Small intestine (tissue), 7 donors: ENCODE measurements at regions not wholly inside any gene's neighbourhood (a gene's known extent, or its start where the extent isn't known, plus 50 kb on each side); places are given as distances from the start of the nearest gene placed in this dataset.
A peak's percentile ranks its signal among the peaks of the same experiment; 100 is the strongest.

Source experiments
- DNase-seq, 2 donors: peaks; one replicate each; pipeline versions ENCODE4 v3.0.0 to v3.0.0-alpha.2; 2013
- FAIRE-seq: peaks from 2 replicates; lab custom pipeline; 2012; peaks lifted over from hg19 to GRCh38; lab: Jason Lieb, UNC
- H3K27ac ChIP-seq, 3 donors: one replicate each; pipeline ENCODE4 v1.5.1; 2013; ENCODE audit warnings: low read length in 2 of 3, mild to moderate bottlenecking in 2 of 3, control low read depth in 1 of 3, inconsistent platforms in 1 of 3, low read depth in 1 of 3, moderate library complexity in 1 of 3
- H3K27me3 ChIP-seq, 3 donors: one replicate each; pipeline ENCODE4 v1.6.1; 2013; ENCODE audit warnings: low read length in 3 of 3, inconsistent platforms in 1 of 3; ENCODE audit not compliant: control insufficient read depth in 3 of 3, insufficient read depth in 3 of 3
- H3K36me3 ChIP-seq, 3 donors: one replicate each; pipeline ENCODE4 v1.6.1; 2013; ENCODE audit warnings: low read length in 3 of 3, inconsistent platforms in 1 of 3, low read depth in 1 of 3, mild to moderate bottlenecking in 1 of 3, moderate library complexity in 1 of 3; ENCODE audit not compliant: control insufficient read depth in 3 of 3, insufficient read depth in 2 of 3
- H3K4me1 ChIP-seq, 3 donors: one replicate each; pipeline ENCODE4 v1.6.1; 2013; ENCODE audit warnings: low read length in 2 of 3, inconsistent platforms in 1 of 3, low read depth in 1 of 3, mild to moderate bottlenecking in 1 of 3, moderate library complexity in 1 of 3; ENCODE audit not compliant: control insufficient read depth in 3 of 3, insufficient read depth in 2 of 3
- H3K4me3 ChIP-seq, 3 donors: one replicate each; pipeline ENCODE4 v1.5.1; 2013; ENCODE audit warnings: low read length in 3 of 3, control low read depth in 1 of 3, inconsistent platforms in 1 of 3, low read depth in 1 of 3, mild to moderate bottlenecking in 1 of 3, moderate library complexity in 1 of 3
- H3K9me3 ChIP-seq, 2 donors: one replicate each; pipeline ENCODE4 v1.6.1; 2013; ENCODE audit warnings: low read depth in 1 of 2, low read length in 1 of 2; ENCODE audit not compliant: control insufficient read depth in 2 of 2, insufficient read depth in 1 of 2
- whole genome bisulfite sequencing, 3 donors: extraction: QIAGEN DNeasy Blood & Tissue Kit; methylation state at CpG; one replicate each; pipeline ENCODE4 v1.1.7; 2013; 5-methylcytosine and 5-hydroxymethylcytosine counted together
- donor health status: healthy with polysubstance abuse.
- donor health status: control.
- donor health status: control.
- donor health status: Bipolar disorder and iron deficiency.
- donor health status: healthy.

DNA sequence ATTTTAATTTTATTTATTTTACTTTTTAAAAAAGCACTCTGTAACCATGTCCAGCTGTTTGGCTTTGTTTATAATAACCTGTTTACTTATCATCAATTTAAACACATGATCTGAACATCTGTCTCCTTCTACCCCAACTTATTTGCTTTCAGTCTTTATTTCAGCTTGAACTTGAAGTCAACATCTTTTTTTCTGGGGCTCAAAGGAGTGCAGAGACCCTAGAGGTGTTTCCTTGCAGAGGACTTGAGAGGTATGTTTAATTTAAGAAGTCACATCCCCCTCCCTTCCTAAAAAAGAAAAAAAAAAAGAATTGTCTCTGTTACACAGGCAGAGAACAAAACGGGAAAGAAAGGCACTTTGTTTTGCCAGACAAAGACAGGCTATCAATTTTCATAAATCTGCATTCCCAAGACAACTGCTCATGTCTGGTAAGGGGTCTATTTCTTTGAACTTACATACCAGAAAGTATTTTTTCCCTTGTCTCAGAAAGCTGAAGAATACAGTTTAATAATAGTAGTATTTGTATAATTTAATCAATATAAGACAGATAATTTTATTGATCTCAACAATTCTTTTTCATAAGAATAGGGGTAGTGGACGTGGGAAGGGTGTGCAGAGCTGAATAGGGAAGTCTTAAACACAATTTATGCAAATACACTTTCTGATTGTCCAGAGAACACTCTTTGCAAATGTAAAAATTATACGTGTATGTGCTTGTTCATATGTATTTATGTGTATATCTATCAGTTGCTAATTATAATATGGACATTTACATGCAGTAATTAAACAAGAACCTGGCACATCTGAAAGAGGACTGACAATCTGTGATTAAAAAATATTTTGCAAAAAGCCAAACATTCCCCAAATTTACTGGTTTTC, 109.7 kb upstream of the PDZRN3 start:
- WGBS, 3 donors = 57 to 66% (median 59%) methylated on average over 3 of the region's 3 CpGs
- H3K36me3 ChIP-seq = no peaks in the 10 kb centered on the region
- no peaks in the 10 kb centered on the region for H3K27me3 ChIP-seq
- no peaks in the 10 kb centered on the region for H3K4me1 ChIP-seq
- H3K9me3 ChIP-seq = no peaks in the 10 kb centered on the region
- H3K27ac ChIP-seq = no peak overlapping the region
- DNase-seq (no peak), FAIRE-seq (no peak)
- H3K4me3 ChIP-seq = no peak overlapping the region

DNA sequence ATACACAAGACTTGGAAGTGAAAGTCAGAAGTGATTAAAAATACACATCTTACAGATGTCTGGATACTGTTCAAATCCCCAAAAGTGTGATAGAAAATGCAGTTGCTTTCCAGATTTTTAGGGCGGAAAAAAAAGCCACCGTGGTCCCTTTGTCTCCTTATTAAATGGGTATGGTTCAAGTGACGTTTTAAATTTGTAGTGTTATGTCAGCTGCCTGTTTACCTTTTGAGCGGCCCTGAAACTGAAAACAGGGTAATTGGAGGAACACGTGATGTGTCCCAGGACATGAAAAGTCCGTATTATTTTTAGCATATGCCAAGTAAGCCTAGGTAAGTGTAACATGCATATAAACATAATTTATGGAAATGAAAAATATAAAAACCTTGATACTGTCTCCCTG, 109.0 kb upstream of the PDZRN3 start:
- Histone ChIP-seq H3K27ac (no peak overlapping the region), H3K27me3 (no peaks in the 10 kb centered on the region), H3K36me3 (no peaks in the 10 kb centered on the region), H3K4me3 (no peak overlapping the region), H3K9me3 (no peaks in the 10 kb centered on the region), H3K4me1 (no peaks in the 10 kb centered on the region)
- DNase-seq = no peak
- WGBS, 3 donors = 69 to 80% (median 69%) methylated on average over 6 of the region's 6 CpGs
- no peak for FAIRE-seq

DNA sequence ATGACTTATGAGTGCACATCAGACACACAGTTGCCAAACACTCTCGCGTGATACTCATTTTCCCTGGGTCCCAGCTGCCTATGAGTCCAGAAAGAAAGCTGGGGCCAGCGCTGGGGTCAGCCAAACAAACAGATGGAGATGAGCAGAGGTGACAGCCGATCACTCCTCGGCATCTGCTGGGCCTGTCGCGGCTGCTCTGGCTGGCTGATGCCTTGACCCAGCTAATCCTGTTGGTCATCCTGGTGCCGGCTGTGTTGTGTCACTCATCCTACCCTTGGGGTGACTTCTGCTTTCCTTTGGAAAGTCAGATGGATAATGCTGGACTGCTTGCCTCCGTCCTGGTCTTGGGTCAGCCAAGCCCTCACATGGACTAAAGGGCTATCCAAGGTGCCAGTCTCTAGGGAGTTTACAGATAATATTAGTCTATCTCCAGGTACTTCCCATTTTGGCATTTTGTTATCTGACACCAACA, 105.3 kb upstream of the PDZRN3 start:
- FAIRE-seq = no peak
- Histone ChIP-seq H3K36me3 (no peaks in the 10 kb centered on the region), H3K4me3 (no peak overlapping the region), H3K27me3 (no peaks in the 10 kb centered on the region), H3K27ac (no peak overlapping the region), H3K4me1 (no peaks in the 10 kb centered on the region), H3K9me3 (no peaks in the 10 kb centered on the region)
- DNase-seq = no peak
- WGBS, 3 donors = 62 to 90% (median 85%) methylated on average over 9 of the region's 9 CpGs

DNA sequence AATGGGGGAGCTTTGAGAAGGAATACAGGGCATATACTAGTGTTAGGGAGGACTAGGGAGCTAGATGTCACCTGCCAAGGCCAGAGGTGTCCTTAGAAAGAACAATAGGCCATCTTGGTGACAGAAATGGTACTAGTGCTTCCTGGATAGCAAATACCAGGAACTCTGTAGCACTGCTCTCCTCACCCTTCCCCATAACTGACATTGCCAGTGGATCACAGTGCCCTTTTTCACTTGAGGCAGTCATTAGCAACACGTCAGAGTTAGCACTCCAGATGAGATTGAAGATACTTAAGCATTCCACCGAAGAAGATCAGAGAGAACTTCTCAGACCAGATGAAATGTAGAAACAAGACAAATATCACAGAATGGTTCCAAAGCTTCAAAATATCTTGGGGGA, 103.1 kb upstream of the PDZRN3 start:
- no peaks in the 10 kb centered on the region for H3K36me3 ChIP-seq
- FAIRE-seq = no peak
- no peaks in the 10 kb centered on the region for H3K4me1 ChIP-seq
- no peaks in the 10 kb centered on the region for H3K9me3 ChIP-seq
- 53 to 75% (median 66%) methylated on average over 2 of the region's 2 CpGs for WGBS, 3 donors
- DNase-seq = no peak
- peak overlapping the region in 2 of 3 donors; percentile 32 to 85 for H3K27ac ChIP-seq
- H3K27me3 ChIP-seq = no peaks in the 10 kb centered on the region
- no peak overlapping the region for H3K4me3 ChIP-seq

DNA sequence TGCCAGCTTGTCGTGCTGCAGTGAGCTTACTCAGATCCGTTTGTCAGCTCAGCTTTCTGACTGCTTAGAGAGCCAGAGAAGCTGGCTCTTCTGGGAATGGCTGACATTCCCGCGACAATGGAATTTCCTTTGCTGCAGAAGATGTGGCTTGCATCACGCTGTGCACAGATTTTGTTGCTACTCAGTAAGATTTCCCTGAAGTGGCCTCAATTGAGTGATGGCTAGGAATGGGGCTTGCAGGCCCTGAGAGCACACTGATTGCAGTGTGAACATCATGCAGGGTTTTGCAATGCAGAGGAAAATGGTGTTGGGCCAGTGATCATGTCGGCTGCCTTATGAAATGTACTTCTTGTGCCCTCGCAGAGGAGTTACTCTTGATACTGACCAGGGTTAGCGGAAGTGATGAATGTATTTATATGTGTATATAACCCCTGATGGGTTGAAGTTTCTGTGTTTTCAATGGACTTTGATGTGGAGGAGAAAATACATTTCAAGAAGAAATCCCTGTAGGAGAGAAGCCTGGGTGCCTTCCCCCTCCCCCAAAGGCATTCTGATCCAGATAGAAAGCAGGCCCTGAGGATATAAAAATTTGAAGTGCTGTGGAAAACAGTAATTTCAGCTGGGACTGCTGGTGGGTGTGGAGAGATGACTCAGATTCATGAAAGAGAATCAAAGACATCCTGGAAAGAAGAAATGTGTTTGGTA, 102.5 kb upstream of the PDZRN3 start:
- Histone ChIP-seq H3K9me3 (no peaks in the 10 kb centered on the region), H3K27ac (peak overlapping the region in 2 of 3 donors; percentile 26 to 32), H3K27me3 (no peaks in the 10 kb centered on the region), H3K4me1 (no peaks in the 10 kb centered on the region), H3K36me3 (no peaks in the 10 kb centered on the region), H3K4me3 (no peak overlapping the region)
- no peak for FAIRE-seq
- DNase-seq = no peak
- 51 to 79% (median 71%) methylated on average over 8 of the region's 8 CpGs for WGBS, 3 donors

DNA sequence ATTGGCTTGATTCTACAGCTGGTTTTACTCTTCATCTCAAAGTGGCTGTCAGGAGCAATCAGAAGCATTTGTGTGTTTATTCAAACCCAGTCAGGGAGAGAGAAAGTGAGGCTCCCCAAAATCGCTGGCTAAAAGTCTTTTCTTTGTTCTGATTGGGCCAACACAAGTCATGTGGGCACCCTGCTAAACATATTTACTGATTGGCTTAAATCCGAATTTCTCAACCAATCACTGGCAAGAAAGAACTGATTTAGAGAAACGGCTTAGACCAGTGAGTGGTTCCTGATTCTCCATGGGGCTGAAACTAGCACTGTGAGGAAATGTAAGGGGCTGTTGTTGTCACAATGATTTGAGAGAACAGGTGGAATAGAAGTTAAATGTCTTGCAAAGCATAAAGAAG, 98.9 kb upstream of the PDZRN3 start:
- no peak for DNase-seq
- H3K36me3 ChIP-seq = no peaks in the 10 kb centered on the region
- 74 to 80% (median 75%) methylated on average over 3 of the region's 3 CpGs for WGBS, 3 donors
- no peaks in the 10 kb centered on the region for H3K9me3 ChIP-seq
- H3K4me3 ChIP-seq = no peak overlapping the region
- no peaks in the 10 kb centered on the region for H3K27me3 ChIP-seq
- peaks cover 0 to 2% (median 2%) of the 10 kb centered on the region in 3 donors for H3K4me1 ChIP-seq
- FAIRE-seq = no peak
- H3K27ac ChIP-seq = no peak overlapping the region

DNA sequence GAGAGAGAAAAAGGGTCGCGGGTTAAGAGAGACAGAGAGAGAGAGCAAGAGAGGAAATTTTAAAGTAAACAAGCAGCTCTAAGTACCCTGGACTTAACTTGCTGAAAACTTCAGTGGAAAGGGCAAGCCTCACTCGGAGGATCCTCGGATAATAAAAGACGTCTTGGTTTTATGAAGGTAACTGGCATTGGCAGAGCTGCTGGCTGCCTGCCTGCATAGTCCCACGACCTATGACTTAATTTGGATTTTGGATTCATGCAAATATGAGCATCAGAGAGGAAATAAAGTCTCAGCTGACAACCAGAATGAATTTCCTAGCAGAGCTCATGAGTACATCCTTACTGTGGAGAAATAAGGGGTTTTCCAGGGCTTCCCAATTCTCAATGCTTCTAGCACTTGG, 95.1 kb upstream of the PDZRN3 start:
- FAIRE-seq = no peak
- Histone ChIP-seq H3K27ac (peak overlapping the region in 2 of 3 donors; percentile 30 to 85), H3K9me3 (peaks cover 0 to 2% of the 10 kb centered on the region in 2 donors), H3K36me3 (no peaks in the 10 kb centered on the region), H3K27me3 (no peaks in the 10 kb centered on the region), H3K4me1 (peaks cover 0 to 5% (median 3%) of the 10 kb centered on the region in 3 donors), H3K4me3 (no peak overlapping the region)
- WGBS, 3 donors = 35 to 40% (median 38%) methylated on average over 6 of the region's 6 CpGs
- no peak for DNase-seq

DNA sequence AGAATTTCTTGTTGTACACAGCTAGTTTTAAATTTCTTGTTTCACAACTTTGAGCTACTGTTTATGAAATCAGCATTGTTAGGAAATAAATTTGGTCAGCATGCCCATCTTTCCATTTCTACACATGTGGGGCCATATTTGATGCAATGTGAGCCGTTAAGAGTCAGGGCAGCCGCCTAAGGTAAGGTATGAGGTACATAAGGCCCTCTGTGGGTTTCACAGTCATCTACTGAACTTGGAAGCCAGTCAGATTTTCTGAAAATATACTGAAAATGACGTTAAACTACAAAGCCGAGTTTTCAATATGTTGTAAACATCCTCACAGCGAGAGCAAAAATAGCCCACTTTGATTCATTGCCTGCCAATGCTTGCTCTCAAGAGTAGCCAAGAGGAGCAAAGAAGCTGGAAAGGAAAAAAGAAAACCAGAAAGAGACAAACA, 94.7 kb upstream of the PDZRN3 start:
- Histone ChIP-seq H3K4me3 (no peak overlapping the region), H3K9me3 (peaks cover 0 to 2% of the 10 kb centered on the region in 2 donors), H3K36me3 (no peaks in the 10 kb centered on the region), H3K27ac (peak overlapping the region in 2 of 3 donors; percentile 30 to 85), H3K4me1 (peaks cover 0 to 5% (median 3%) of the 10 kb centered on the region in 3 donors), H3K27me3 (no peaks in the 10 kb centered on the region)
- WGBS, 3 donors = 54 to 76% (median 76%) methylated on average over 5 of the region's 5 CpGs
- DNase-seq (peak in 1 of 2 donors; percentile 16), FAIRE-seq (no peak)
